IPS-11a (cell line): ENCODE measurements at regions not wholly inside any gene's neighbourhood (a gene's known extent, or its start where the extent isn't known, plus 50 kb on each side); places are given as distances from the start of the nearest gene placed in this dataset.

Experiments used
- H3K4me3 ChIP-seq: one replicate; pipeline ENCODE4 v1.5.1; 2013; ENCODE audit warnings: low read depth, low read length, control low read depth

DNA sequence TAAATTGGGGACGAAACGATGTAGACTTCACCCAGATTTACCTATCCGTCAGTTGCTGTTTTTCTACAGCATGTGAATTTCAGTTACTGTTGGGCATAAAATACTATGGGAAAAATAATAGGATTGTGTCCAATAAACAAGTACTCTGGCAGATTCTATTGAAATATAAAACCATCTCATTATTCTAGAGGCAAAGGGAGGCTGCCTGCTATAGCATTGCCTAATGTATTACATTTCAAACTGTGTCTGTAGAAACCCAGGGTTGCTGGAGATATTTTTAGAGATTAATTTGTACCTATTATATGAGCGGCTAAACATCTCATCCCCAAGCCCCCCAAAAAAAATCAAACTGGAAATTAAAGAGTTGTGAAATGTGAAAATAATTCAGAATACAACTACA, 159.6 kb upstream of the IL12A start:
- no peak overlapping the region for H3K4me3 ChIP-seq

DNA sequence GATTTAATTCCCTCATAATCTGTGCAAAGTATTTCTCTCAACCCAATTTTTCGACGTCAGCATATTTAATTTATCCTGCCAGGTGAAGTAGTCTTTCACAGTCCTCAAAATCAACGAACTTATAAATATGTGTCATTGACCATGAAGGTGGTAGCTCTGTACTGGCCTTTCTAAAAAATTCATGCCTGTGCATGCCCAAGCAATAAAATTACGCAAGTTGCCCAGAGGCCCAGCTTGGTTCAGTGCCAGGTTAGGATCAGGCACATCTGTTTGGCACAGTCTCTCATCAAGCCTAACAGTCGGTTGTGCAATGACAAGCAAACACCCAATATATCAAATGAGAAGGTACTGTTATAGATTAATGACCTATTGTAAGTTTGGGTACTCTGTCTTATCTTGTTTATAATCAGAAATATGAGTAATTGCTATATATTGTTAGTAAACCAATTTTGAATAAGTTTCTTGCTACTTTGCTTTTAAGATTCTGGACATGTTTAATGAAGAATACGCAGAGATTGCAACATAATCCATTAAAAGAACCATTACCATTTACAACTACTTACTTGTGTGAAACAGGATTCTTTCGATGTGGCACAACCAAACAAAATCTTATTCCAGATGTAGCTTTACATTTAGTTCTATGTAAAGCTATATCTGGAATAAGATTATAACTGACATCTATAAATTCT, 159.0 kb upstream of the IL12A start:
- no peak overlapping the region for H3K4me3 ChIP-seq

GRCh38 chr3:159830523-159831154, 158.0 kb upstream of the IL12A start:
- no peak overlapping the region for H3K4me3 ChIP-seq

DNA sequence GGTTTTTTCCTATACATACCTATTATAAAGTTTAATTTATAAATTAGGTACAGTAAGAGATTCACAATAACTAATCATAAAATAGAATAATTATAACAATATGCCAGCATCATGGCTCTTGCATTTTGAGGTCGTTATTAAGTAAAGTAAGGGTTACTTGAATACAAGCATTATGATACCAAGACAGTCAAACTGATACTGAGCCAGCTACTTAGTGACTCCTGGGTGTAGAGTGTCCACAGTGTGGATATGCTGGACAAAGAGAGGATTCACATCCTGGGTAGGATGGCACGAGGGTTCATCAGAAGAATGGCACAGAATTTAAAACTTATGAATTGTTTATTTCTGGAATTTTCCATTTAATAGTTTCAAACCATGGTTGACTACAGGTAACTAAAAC, 157.2 kb upstream of the IL12A start:
- H3K4me3 ChIP-seq, result no peak overlapping the region

GRCh38 chr3:159832024-159832423, 156.6 kb upstream of the IL12A start:
- H3K4me3 ChIP-seq, result no peak overlapping the region

- no peak overlapping the region for H3K4me3 ChIP-seq
Measured at GRCh38 chr3:159835126-159835525, 153.5 kb upstream of the IL12A start.

DNA sequence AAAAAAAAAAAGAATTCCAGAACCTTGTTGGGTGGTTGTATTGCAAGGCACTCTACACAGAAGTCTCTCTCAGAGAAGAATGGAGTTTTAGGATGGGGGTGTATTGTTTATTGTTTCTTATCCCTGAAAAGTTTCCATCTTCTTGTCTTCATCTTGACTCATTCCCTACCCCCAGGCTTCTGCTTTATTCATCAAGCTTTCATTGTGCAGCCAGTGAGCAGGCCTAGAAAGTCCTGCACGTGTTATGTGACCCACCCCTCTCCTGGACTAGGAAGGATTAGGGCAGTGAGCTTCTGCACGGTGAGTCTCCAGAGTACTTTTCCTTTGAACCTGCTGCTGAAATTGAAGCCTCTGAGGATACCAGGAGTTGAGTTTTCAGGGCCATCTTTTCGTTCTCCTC, 150.9 kb upstream of the IL12A start:
- H3K4me3 ChIP-seq, result no peak overlapping the region

GRCh38 chr3:159838938-159839337, 149.7 kb upstream of the IL12A start:
- no peak overlapping the region for H3K4me3 ChIP-seq

GRCh38 chr3:159839561-159840379, 148.9 kb upstream of the IL12A start, which contains the start of gene SCHIP1:
TSS of gene SCHIP1 (plus strand) at chr3:159839861.
- peak within 1 kb of the TSS; percentile 70 for H3K4me3 ChIP-seq

DNA sequence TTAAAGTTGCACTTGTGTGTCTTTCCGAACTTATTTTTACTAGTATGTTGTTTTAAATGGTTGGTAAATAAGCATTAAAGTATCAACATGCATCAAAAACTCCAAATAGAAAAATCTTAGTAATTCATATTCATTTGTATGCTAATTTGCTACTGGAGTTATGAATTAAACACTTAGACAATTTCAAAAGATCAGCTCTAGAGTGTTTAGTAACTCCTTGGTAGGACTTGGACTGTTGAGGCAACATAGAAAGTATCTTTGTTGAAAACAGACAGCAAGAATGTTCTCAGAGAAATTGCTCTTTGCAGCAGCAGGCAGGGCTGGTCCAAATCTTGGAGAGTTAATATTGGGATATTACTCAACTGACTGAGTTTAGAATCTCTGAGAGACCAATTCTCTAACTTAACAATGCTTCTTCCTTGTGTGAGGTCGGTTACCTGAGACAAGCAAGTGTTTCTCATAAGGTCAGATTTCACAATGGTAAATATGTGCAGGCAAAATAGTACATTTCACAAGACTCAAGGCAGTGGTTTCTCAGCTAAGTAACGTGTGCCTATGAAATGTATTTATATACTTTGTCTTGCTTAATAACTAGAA, 147.8 kb upstream of the IL12A start:
- peak overlapping the region; percentile 70 for H3K4me3 ChIP-seq

DNA sequence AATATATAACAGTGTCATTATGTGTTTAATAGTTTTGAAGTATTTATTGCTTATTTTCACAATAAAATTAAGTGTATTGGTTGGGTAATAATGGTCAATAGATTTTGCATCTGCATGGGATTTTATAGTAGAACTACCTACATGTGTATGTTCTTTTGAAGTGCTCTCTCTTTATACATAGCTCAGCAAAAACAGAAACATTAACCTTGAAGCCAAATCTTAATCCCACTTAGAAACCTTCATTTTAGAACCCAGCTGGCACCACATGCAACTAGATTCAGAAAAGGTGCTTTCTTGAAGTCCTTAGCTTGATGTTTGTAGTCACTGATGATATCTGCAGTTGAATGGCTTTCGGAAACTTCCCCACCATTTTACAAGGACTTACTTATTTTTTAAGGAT, 146.9 kb upstream of the IL12A start:
- no peak overlapping the region for H3K4me3 ChIP-seq

DNA sequence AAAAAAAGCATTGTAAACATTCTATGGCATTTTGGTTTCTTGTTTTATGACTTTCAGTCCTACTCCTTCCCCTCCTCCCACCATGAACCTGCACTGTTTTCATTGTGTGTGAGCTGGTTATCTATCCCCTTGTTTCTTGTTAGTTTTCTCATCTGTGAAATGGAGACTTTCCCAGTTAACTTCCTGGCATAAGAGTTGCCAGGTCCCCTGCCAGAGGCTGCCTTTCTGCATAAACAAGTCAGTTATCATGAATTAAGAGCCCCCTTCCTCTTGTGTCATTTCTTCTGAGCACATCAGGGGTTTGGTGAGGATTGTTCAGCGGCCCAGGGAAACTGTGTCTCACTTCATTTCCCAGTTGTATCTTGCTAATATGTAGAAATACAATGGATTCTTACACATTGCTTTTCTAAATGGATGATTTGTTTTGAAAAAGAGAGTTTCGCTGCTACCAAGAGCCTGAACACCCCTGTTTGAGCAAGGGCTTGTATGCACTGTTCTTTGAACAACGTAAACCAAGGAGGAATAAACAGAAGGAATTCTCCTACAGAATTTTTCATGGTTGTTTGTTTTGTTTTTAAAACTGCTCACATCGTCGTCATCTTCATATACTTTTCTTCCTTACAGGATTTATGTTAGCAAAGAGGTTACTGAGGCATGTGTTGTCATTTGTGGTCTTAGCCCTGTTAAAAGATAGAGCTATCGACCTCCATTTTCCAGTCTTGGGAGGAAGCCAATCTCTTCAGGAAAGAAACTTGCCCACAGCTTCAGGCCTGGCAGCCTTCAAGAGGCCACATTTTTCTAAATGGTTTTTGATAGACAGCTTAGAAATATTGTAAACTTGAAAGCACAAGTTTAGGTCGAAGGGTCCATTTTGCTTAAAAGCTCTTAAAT, 144.6 kb upstream of the IL12A start:
- no peak overlapping the region for H3K4me3 ChIP-seq

DNA sequence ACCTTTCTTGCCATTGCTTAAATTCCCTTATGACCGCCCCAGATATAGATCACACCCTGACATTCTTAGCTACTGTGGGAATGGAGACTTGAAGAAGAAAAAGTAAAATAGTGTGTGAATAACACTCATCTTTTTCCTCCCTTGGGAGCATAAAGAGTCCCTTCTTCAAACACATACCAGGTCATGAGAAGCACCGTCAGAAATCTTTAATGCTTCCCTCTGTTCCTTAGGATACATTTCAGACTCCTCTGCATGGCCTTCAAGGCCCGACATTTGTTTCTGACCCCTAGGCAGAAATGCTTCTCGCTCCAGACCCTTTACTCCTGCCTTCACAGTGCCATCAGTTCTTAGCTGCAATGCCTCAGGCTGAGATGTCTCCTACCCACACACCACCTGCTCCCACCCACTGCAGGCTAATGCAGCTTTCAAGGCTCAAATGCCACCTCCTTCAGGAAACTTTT, 143.8 kb upstream of the IL12A start:
- H3K4me3 ChIP-seq, result no peak overlapping the region

GRCh38 chr3:159845737-159846136, 142.9 kb upstream of the IL12A start:
- no peak overlapping the region for H3K4me3 ChIP-seq

DNA sequence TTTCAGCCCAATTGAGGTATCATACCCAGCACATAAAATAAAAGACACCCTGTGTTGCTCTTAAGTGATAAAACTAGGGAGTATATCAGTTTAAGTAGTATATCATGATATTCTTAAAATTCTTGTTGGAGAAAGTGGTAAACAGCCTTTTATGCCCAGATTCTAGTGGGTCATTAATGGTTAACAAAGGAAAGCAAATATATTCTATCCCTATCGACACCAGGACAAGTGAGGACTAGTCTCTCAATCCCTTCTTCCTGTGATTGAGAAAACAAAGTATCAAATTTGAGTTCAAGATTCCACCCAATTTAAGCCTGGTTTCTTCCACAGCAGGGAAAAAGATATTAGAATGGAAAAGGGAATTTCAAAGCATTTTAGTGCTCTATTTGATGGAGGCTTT, 142.4 kb upstream of the IL12A start:
- H3K4me3 ChIP-seq, result no peak overlapping the region

- H3K4me3 ChIP-seq, result no peak overlapping the region
Measured at GRCh38 chr3:159848348-159849118, 140.1 kb upstream of the IL12A start.

DNA sequence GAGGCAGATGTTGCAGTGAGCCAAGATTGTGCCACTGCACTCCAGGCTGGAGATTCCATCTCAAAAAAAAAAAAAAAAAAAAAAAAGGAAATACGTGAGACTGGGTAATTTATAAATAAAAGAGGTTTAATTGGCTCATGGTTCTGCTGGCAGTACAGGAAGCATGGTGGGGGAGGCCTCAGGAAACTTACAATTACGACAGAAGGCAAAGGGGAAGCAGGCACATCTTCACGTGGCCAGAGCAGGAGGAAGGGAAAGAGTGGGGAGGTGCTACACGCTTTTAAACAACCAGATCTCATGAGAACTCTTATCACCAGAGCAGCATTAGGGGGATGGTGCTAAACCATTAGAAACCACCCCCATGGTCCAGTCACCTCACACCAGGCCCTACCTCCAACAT, 138.2 kb upstream of the IL12A start:
- H3K4me3 ChIP-seq, result no peak overlapping the region

DNA sequence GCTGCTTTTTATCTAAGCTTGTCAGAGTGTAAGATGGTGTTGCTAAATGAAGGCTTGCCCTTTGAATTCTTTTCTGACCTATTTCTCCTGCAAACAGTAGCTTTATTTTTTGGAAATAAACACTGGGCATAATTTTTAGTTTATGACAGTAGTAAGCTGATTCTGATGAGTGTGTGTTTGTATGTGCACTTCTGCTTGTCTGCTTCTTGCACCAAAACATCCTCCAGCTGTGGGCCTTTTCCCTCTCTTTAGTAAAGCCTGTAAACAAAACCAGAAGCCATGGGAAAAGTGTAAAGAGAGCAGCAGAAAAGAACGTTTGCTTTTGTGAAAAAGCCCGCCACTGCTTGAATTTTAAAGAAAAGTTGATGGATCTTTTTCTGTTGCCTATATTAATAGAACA, 136.4 kb upstream of the IL12A start:
- no peak overlapping the region for H3K4me3 ChIP-seq

- no peak overlapping the region for H3K4me3 ChIP-seq
Measured at GRCh38 chr3:159852821-159853505, 135.7 kb upstream of the IL12A start.
